Neural progenitor cell (in vitro differentiated cells): ENCODE measurements at regions not wholly inside any gene's neighbourhood (a gene's known extent, or its start where the extent isn't known, plus 50 kb on each side); places are given as distances from the start of the nearest gene placed in this dataset.
"Not testable (repeated sequence)": the region's sequence is repeated elsewhere in the genome, so short reads cannot be mapped to it uniquely, and the experiment has no call there.

ENCODE experiments used
- DNase-seq: peaks from one replicate; pipeline ENCODE4 v3.0.0-alpha.2; 2016; ENCODE audit warnings: low spot score
- H2AFZ ChIP-seq: fragments of 200-600 bp; sonication (generic); replicated peaks from 2 replicates; pipeline ENCODE4 v1.6.1; 2016; ENCODE audit warnings: antibody characterized with exemption
- H3F3A ChIP-seq: fragments of 200-600 bp; sonication (generic); 2 replicates; pipeline ENCODE4 v1.6.1; 2016; ENCODE audit warnings: antibody characterized with exemption, low read depth
- H3K27ac ChIP-seq: fragments of 200-600 bp; sonication (generic); 2 replicates; pipeline ENCODE4 v1.5.1; 2016; ENCODE audit warnings: mild to moderate bottlenecking
- H3K27me3 ChIP-seq: fragments of 200-600 bp; sonication (generic); 2 replicates; pipeline ENCODE4 v1.6.1; 2016; ENCODE audit warnings: mild to moderate bottlenecking, moderate library complexity
- H3K36me3 ChIP-seq: fragments of 200-600 bp; sonication (generic); 2 replicates; pipeline ENCODE4 v1.5.1; 2016
- H3K4me1 ChIP-seq: fragments of 200-600 bp; sonication (generic); 2 replicates; pipeline ENCODE4 v1.6.1; 2016; ENCODE audit warnings: mixed run types
- H3K4me2 ChIP-seq: fragments of 200-600 bp; sonication (generic); 2 replicates; pipeline ENCODE4 v1.6.1; 2016
- H3K4me3 ChIP-seq: fragments of 200-600 bp; sonication (generic); 2 replicates; pipeline ENCODE4 v1.5.1; 2016
- H3K79me2 ChIP-seq: fragments of 200-600 bp; sonication (generic); 2 replicates; pipeline ENCODE4 v1.6.1; 2016; ENCODE audit warnings: low read depth
- H3K9ac ChIP-seq: fragments of 200-600 bp; sonication (generic); 2 replicates; pipeline ENCODE4 v1.6.1; 2016
- H3K9me3 ChIP-seq: fragments of 200-600 bp; sonication (generic); 2 replicates; pipeline ENCODE4 v1.5.1; 2016; ENCODE audit warnings: low read depth
- H4K20me1 ChIP-seq: fragments of 200-600 bp; sonication (generic); 2 replicates; pipeline ENCODE4 v1.6.1; 2016; ENCODE audit warnings: low read depth
- H3K27ac Mint-ChIP-seq: 3 replicates; pipeline ENCODE4 v1.8.0; 2021; ENCODE audit warnings: mixed read lengths
- H3K27me3 Mint-ChIP-seq: 2 replicates; pipeline ENCODE4 v1.8.0; 2022; ENCODE audit warnings: low read depth, mild to moderate bottlenecking, inconsistent platforms, moderate library complexity, mixed read lengths; ENCODE audit not compliant: insufficient read depth
- H3K36me3 Mint-ChIP-seq: 3 replicates; pipeline ENCODE4 v1.8.0; 2021; ENCODE audit warnings: mixed read lengths
- H3K4me1 Mint-ChIP-seq: 3 replicates; pipeline ENCODE4 v1.8.0; 2021; ENCODE audit warnings: mixed read lengths
- H3K4me3 Mint-ChIP-seq: 3 replicates; pipeline ENCODE4 v1.8.0; 2021; ENCODE audit warnings: mild to moderate bottlenecking, moderate library complexity, mixed read lengths
- H3K9me3 Mint-ChIP-seq: 3 replicates; pipeline ENCODE4 v1.8.0; 2020; ENCODE audit warnings: mixed read lengths
- EZH2 ChIP-seq: fragments of 200-600 bp; sonication (generic); IDR thresholded peaks from 2 replicates; pipeline ENCODE4 v1.6.1; 2017; ENCODE audit warnings: antibody characterized with exemption, mild to moderate bottlenecking, moderate library complexity
- EZH2phosphoT487 ChIP-seq: fragments of 200-600 bp; sonication (generic); IDR thresholded peaks from 2 replicates; pipeline ENCODE4 v1.6.1; 2017; ENCODE audit warnings: antibody characterized with exemption
- TF ChIP-seq, protein P1 (sequence below): fragments of 200-600 bp; sonication (generic); IDR thresholded peaks from 2 replicates; pipeline ENCODE4 v1.5.1; 2017; ENCODE audit warnings: antibody characterized with exemption, mild to moderate bottlenecking

DNA sequence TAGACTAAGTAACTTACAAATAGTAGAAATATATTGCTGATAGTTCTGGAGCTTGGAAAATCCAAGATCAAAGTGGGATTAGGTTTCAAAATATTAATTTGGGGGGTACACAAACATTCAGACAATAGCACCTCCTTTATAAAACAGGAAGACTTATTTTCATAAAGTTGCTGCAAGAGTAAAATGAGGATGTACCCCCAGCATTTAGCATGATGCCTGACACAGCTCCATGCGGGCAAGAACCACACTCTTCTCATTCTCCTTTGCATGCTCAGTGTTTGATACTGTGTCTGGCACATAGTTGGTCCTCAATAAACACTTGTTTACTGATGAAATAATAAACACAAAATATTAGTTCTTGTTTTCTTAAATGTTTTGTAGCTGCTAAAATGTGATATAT, 332.9 kb downstream of the TFAP2A start:
- Histone ChIP-seq H3K4me1 (no peaks in the 10 kb centered on the region), H3K27me3 (no peaks in the 10 kb centered on the region), H3F3A (no peaks in the 10 kb centered on the region), H3K79me2 (no peaks in the 10 kb centered on the region), H3K9ac (no peak overlapping the region), H3K4me2 (no peak overlapping the region), H3K9me3 (no peaks in the 10 kb centered on the region), H3K4me3 (no peak overlapping the region), H4K20me1 (no peaks in the 10 kb centered on the region), H3K27ac (no peak overlapping the region), H3K36me3 (no peaks in the 10 kb centered on the region), H2AFZ (no peak overlapping the region)
- Mint-ChIP-seq H3K27me3 (peaks cover 5% of the 10 kb centered on the region), H3K4me3 (no peak overlapping the region), H3K36me3 (no peaks in the 10 kb centered on the region), H3K9me3 (peaks cover 3% of the 10 kb centered on the region), H3K27ac (no peak overlapping the region), H3K4me1 (no peaks in the 10 kb centered on the region)
- no peak for TF ChIP-seq EZH2phosphoT487
- TF ChIP-seq EZH2: no peak
- TF ChIP-seq, protein P1, sequence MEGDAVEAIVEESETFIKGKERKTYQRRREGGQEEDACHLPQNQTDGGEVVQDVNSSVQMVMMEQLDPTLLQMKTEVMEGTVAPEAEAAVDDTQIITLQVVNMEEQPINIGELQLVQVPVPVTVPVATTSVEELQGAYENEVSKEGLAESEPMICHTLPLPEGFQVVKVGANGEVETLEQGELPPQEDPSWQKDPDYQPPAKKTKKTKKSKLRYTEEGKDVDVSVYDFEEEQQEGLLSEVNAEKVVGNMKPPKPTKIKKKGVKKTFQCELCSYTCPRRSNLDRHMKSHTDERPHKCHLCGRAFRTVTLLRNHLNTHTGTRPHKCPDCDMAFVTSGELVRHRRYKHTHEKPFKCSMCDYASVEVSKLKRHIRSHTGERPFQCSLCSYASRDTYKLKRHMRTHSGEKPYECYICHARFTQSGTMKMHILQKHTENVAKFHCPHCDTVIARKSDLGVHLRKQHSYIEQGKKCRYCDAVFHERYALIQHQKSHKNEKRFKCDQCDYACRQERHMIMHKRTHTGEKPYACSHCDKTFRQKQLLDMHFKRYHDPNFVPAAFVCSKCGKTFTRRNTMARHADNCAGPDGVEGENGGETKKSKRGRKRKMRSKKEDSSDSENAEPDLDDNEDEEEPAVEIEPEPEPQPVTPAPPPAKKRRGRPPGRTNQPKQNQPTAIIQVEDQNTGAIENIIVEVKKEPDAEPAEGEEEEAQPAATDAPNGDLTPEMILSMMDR: no peak
- no peak for DNase-seq

DNA sequence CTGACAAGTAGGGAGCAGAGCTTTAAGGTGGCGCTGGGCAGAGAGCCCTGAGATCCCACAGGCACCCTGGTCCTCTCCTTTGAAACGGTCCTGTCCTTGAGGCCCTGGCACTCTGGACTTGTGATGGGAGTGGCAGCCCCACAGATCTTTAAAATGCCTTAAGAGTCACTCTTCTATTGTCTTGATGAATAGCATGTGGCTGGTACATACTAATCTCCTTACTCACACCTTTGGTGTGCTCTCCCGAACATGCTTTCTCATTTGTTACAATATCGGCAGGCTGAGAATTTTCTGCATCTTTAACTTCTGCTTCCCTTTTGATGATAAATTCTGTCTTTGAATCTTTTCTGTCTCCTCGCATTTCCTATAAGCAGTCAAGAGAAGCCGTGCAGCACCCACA, 333.8 kb downstream of the TFAP2A start:
- peaks cover 5% of the 10 kb centered on the region for H3K27me3 Mint-ChIP-seq
- no peaks in the 10 kb centered on the region for H3K4me1 Mint-ChIP-seq
- no peaks in the 10 kb centered on the region for H3K4me1 ChIP-seq
- H3K4me2 ChIP-seq: no peak overlapping the region
- no peak overlapping the region for H3K4me3 ChIP-seq
- no peak for TF ChIP-seq EZH2
- TF ChIP-seq, protein P1: no peak
- TF ChIP-seq EZH2phosphoT487: no peak
- no peaks in the 10 kb centered on the region for H3K36me3 ChIP-seq
- no peaks in the 10 kb centered on the region for H3F3A ChIP-seq
- no peaks in the 10 kb centered on the region for H3K79me2 ChIP-seq
- H3K27ac Mint-ChIP-seq: no peak overlapping the region
- peaks cover 3% of the 10 kb centered on the region for H3K9me3 Mint-ChIP-seq
- H3K27me3 ChIP-seq: no peaks in the 10 kb centered on the region
- H3K9me3 ChIP-seq: no peaks in the 10 kb centered on the region
- no peaks in the 10 kb centered on the region for H4K20me1 ChIP-seq
- DNase-seq: no peak
- H3K27ac ChIP-seq: no peak overlapping the region
- H3K4me3 Mint-ChIP-seq: no peak overlapping the region
- no peak overlapping the region for H3K9ac ChIP-seq
- no peak overlapping the region for H2AFZ ChIP-seq
- no peaks in the 10 kb centered on the region for H3K36me3 Mint-ChIP-seq

DNA sequence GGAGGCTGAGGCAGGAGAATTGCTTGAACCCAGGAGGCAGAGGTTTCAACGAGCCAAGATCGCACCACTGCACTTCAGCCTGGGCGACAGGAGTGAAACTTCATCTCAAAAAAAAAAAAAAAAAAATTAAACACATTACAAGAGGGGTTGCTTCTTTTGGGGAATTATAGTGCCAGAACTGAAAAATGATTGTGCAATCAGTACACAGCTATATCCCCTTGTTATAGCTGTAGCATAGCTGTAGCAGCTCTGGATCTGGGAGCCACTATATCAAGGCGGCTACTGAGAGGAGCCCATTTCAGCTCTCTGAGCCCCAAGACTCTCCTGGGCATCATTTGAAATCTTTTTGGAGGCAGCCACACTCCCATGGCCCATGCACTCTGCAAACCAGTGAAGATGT, 334.3 kb downstream of the TFAP2A start:
- Histone ChIP-seq H3K4me1 (no peaks in the 10 kb centered on the region), H3K27ac (no peak overlapping the region), H3K4me3 (no peak overlapping the region), H2AFZ (no peak overlapping the region), H3K9ac (no peak overlapping the region), H3K36me3 (no peaks in the 10 kb centered on the region), H4K20me1 (no peaks in the 10 kb centered on the region), H3K4me2 (no peak overlapping the region), H3K79me2 (no peaks in the 10 kb centered on the region), H3K9me3 (no peaks in the 10 kb centered on the region), H3F3A (no peaks in the 10 kb centered on the region), H3K27me3 (no peaks in the 10 kb centered on the region)
- no peaks in the 10 kb centered on the region for H3K4me1 Mint-ChIP-seq
- H3K4me3 Mint-ChIP-seq: no peak overlapping the region
- no peak overlapping the region for H3K27ac Mint-ChIP-seq
- H3K27me3 Mint-ChIP-seq: peaks cover 5% of the 10 kb centered on the region
- DNase-seq: no peak
- H3K9me3 Mint-ChIP-seq: peaks cover 3% of the 10 kb centered on the region
- no peaks in the 10 kb centered on the region for H3K36me3 Mint-ChIP-seq
- TF ChIP-seq EZH2phosphoT487 (no peak), EZH2 (no peak)

DNA sequence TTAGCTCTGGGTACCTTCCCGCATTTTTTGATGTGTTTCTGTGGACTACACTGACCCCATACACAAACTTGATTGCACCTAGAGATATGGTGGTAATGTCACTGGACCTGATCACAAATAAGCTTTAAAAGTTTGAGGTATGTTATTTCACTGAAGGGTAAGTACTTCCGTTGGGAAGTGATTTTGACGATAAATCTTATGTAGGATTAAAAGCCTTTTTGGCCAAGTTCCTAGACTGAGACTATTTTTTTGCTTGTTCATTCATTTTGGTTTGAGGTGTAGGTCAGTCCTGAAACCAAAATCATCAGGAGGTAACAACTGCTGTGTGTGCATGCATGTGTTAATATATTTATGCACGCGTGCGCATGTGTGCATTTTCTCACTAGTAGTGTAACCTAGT, 336.3 kb downstream of the TFAP2A start:
- H3K36me3 ChIP-seq: no peaks in the 10 kb centered on the region
- H3K27ac ChIP-seq: no peak overlapping the region
- H2AFZ ChIP-seq: no peak overlapping the region
- no peaks in the 10 kb centered on the region for H4K20me1 ChIP-seq
- no peak overlapping the region for H3K4me3 Mint-ChIP-seq
- H3K79me2 ChIP-seq: no peaks in the 10 kb centered on the region
- H3F3A ChIP-seq: no peaks in the 10 kb centered on the region
- no peak overlapping the region for H3K4me3 ChIP-seq
- no peak overlapping the region for H3K4me2 ChIP-seq
- peaks cover 4% of the 10 kb centered on the region for H3K27me3 Mint-ChIP-seq
- no peaks in the 10 kb centered on the region for H3K4me1 Mint-ChIP-seq
- H3K27me3 ChIP-seq: no peaks in the 10 kb centered on the region
- no peaks in the 10 kb centered on the region for H3K36me3 Mint-ChIP-seq
- no peak overlapping the region for H3K27ac Mint-ChIP-seq
- H3K9ac ChIP-seq: no peak overlapping the region
- no peaks in the 10 kb centered on the region for H3K4me1 ChIP-seq
- peaks cover 7% of the 10 kb centered on the region for H3K9me3 Mint-ChIP-seq
- TF ChIP-seq EZH2phosphoT487 (no peak), EZH2 (no peak)
- TF ChIP-seq, protein P1: no peak
- H3K9me3 ChIP-seq: no peaks in the 10 kb centered on the region
- no peak for DNase-seq

DNA sequence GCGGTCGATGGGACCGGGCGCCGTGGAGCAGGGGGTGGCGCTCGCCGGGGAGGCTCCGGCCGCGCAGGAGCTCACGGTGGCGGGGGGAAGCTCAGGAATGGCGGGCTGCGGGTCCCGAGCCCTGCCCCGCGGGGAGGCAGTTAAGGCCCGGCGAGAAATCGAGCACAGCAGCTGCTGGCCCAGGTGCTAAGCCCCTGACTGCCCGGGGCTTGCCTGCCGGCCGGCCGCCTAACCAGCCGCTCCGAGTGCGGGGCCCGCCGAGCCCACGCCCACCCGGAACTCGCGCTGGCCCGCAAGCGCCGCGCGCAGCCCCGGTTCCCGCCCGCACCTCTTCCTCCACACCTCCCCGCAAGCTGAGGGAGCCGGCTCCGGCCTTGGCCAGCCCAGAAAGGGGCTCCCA, 340.1 kb downstream of the TFAP2A start:
- not testable (repeated sequence) for H3K36me3 Mint-ChIP-seq, H3K4me1 ChIP-seq, H3K27me3 ChIP-seq, H3K4me3 Mint-ChIP-seq, H3K4me2 ChIP-seq, H3K4me3 ChIP-seq, H3K27ac ChIP-seq, H3K27me3 Mint-ChIP-seq, H3K9me3 ChIP-seq, H4K20me1 ChIP-seq, DNase-seq, H3K36me3 ChIP-seq, H3K9ac ChIP-seq, H3K79me2 ChIP-seq, H3K27ac Mint-ChIP-seq, H3K9me3 Mint-ChIP-seq, H3F3A ChIP-seq, H2AFZ ChIP-seq, H3K4me1 Mint-ChIP-seq
